Neural crest cell (in vitro differentiated cells): ENCODE measurements at regions not wholly inside any gene's neighbourhood (a gene's known extent, or its start where the extent isn't known, plus 50 kb on each side); places are given as distances from the start of the nearest gene placed in this dataset.

ENCODE experiments used
- DNase-seq: peaks from one replicate; pipeline ENCODE4 v3.0.0; 2021; ENCODE audit warnings: low read depth, mixed read lengths, low spot score
- H3K27ac Mint-ChIP-seq: one replicate; pipeline ENCODE4 v1.8.0; 2021; ENCODE audit warnings: mild to moderate bottlenecking, mixed read lengths; ENCODE audit not compliant: unreplicated experiment
- H3K27me3 Mint-ChIP-seq: 2 replicates; pipeline ENCODE4 v1.8.0; 2021; ENCODE audit warnings: low read depth, mild to moderate bottlenecking, mixed read lengths
- H3K36me3 Mint-ChIP-seq: 2 replicates; pipeline ENCODE4 v1.8.0; 2021; ENCODE audit warnings: low read depth, mild to moderate bottlenecking, mixed read lengths
- H3K4me1 Mint-ChIP-seq: 2 replicates; pipeline ENCODE4 v1.8.0; 2021; ENCODE audit warnings: mixed read lengths
- H3K4me3 Mint-ChIP-seq: one replicate; pipeline ENCODE4 v1.8.0; 2021; ENCODE audit warnings: mild to moderate bottlenecking, mixed read lengths
- H3K9me3 Mint-ChIP-seq: 2 replicates; pipeline ENCODE4 v1.8.0; 2021; ENCODE audit warnings: mixed read lengths
- CTCF ChIP-seq: fragments of 200-600 bp; sonication (generic); conservative IDR thresholded peaks from 2 replicates; pipeline ENCODE4 v1.5.0; 2021; ENCODE audit warnings: antibody characterized with exemption, mild to moderate bottlenecking

GRCh38 chr1:42003433-42003832 is 84.7 kb upstream of the HIVEP3 start:
- Mint-ChIP-seq H3K4me1 (no peaks in the 10 kb centered on the region), H3K4me3 (no peak overlapping the region), H3K9me3 (no peaks in the 10 kb centered on the region), H3K27me3 (peaks cover 28% of the 10 kb centered on the region), H3K36me3 (no peaks in the 10 kb centered on the region), H3K27ac (no peak overlapping the region)
- TF ChIP-seq CTCF = no peak
- no peak for DNase-seq

- no peak overlapping the region for H3K4me3 Mint-ChIP-seq
- no peak for DNase-seq
- no peaks in the 10 kb centered on the region for H3K4me1 Mint-ChIP-seq
- TF ChIP-seq CTCF = no peak
- H3K27ac Mint-ChIP-seq = no peak overlapping the region
- H3K9me3 Mint-ChIP-seq = no peaks in the 10 kb centered on the region
- H3K27me3 Mint-ChIP-seq = peaks cover 16% of the 10 kb centered on the region
- H3K36me3 Mint-ChIP-seq = no peaks in the 10 kb centered on the region
Observed at GRCh38 chr1:42002220-42002619, 83.5 kb upstream of the HIVEP3 start.

DNA sequence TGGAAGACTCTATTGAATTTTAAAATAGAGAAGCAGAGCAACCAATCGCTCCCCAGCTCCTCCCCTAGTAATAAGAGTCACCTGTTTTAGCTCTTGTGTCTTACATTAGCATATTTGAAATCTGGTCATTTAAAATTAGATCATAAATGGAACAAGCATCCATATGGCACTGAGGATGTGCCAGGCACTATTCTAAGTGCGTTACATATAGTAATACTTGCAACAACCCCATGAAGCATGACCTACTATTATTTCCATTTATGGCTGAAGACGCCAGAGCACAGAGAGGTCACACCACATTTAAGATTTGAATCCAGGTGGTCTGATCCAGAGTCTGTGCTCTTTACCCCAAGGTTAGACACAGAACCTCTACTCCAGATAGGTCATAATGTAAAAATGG is 82.0 kb upstream of the HIVEP3 start:
- no peak for DNase-seq
- Mint-ChIP-seq H3K36me3 (no peaks in the 10 kb centered on the region), H3K27ac (no peak overlapping the region), H3K4me3 (no peak overlapping the region), H3K4me1 (no peaks in the 10 kb centered on the region), H3K9me3 (no peaks in the 10 kb centered on the region), H3K27me3 (peaks cover 9% of the 10 kb centered on the region)
- no peak for TF ChIP-seq CTCF

- Mint-ChIP-seq H3K36me3 (no peaks in the 10 kb centered on the region), H3K4me3 (no peak overlapping the region), H3K9me3 (no peaks in the 10 kb centered on the region), H3K4me1 (no peaks in the 10 kb centered on the region), H3K27ac (peak overlapping the region; percentile 37), H3K27me3 (peaks cover 5% of the 10 kb centered on the region)
- no peak for TF ChIP-seq CTCF
- DNase-seq = no peak
Observed at GRCh38 chr1:41999884-42000283, 81.2 kb upstream of the HIVEP3 start.

GRCh38 chr1:41998250-41998649 is 79.5 kb upstream of the HIVEP3 start:
- H3K4me3 Mint-ChIP-seq = no peak overlapping the region
- no peak overlapping the region for H3K27ac Mint-ChIP-seq
- TF ChIP-seq CTCF = no peak
- no peaks in the 10 kb centered on the region for H3K4me1 Mint-ChIP-seq
- H3K27me3 Mint-ChIP-seq = peaks cover 3% of the 10 kb centered on the region
- no peak for DNase-seq
- no peaks in the 10 kb centered on the region for H3K36me3 Mint-ChIP-seq
- no peaks in the 10 kb centered on the region for H3K9me3 Mint-ChIP-seq

DNA sequence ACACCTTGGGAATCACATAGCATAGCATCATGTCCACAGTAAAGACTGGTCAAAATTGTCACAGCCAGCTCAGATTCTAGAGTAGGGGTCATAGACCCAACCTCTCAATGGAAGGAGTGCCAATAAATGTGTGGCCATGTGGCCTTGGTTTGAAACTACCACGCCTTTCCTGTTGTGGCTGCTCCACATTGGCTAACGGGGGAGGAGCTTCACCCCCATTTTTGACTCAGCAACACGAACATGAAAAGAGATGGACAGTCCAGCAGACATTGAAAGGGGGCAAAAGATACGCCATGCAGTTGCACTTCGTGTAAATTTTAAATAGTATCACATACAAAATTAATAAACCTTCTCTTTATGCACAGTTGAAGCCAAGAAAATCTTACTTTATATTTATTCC is 78.4 kb upstream of the HIVEP3 start:
- Mint-ChIP-seq H3K4me3 (no peak overlapping the region), H3K27ac (no peak overlapping the region), H3K36me3 (no peaks in the 10 kb centered on the region), H3K27me3 (peaks cover 3% of the 10 kb centered on the region), H3K4me1 (no peaks in the 10 kb centered on the region), H3K9me3 (no peaks in the 10 kb centered on the region)
- DNase-seq = no peak
- TF ChIP-seq CTCF = no peak
